ENCODE measurements at regions not wholly inside any gene's neighbourhood (a gene's known extent, or its start where the extent isn't known, plus 50 kb on each side); places are given as distances from the start of the nearest gene placed in this dataset.

- Mint-ChIP-seq H3K4me3 (ENCODE audit: unreplicated experiment) (no peak overlapping the region), H3K36me3 (ENCODE audit: unreplicated experiment) (no peaks in the 10 kb centered on the region), H3K4me1 (ENCODE audit: unreplicated experiment) (no peaks in the 10 kb centered on the region), H3K9me3 (ENCODE audit: unreplicated experiment) (no peaks in the 10 kb centered on the region), H3K27me3 (ENCODE audit: unreplicated experiment) (peaks cover 2% of the 10 kb centered on the region), H3K27ac (ENCODE audit: unreplicated experiment) (no peak overlapping the region)
- TF ChIP-seq, protein P1, sequence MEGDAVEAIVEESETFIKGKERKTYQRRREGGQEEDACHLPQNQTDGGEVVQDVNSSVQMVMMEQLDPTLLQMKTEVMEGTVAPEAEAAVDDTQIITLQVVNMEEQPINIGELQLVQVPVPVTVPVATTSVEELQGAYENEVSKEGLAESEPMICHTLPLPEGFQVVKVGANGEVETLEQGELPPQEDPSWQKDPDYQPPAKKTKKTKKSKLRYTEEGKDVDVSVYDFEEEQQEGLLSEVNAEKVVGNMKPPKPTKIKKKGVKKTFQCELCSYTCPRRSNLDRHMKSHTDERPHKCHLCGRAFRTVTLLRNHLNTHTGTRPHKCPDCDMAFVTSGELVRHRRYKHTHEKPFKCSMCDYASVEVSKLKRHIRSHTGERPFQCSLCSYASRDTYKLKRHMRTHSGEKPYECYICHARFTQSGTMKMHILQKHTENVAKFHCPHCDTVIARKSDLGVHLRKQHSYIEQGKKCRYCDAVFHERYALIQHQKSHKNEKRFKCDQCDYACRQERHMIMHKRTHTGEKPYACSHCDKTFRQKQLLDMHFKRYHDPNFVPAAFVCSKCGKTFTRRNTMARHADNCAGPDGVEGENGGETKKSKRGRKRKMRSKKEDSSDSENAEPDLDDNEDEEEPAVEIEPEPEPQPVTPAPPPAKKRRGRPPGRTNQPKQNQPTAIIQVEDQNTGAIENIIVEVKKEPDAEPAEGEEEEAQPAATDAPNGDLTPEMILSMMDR (IDR thresholded peaks at IDR 0.05), result no peak
- DNase-seq (ENCODE audit: extremely low spot score, unreplicated experiment), result no peak
These were observed 105.9 kb upstream of the AKAP13 start for GRCh38 chr15:85274315-85275050.

- Mint-ChIP-seq H3K27me3 (ENCODE audit: unreplicated experiment) (peaks cover 2% of the 10 kb centered on the region), H3K9me3 (ENCODE audit: unreplicated experiment) (no peaks in the 10 kb centered on the region), H3K4me3 (ENCODE audit: unreplicated experiment) (no peak overlapping the region), H3K36me3 (ENCODE audit: unreplicated experiment) (no peaks in the 10 kb centered on the region), H3K27ac (ENCODE audit: unreplicated experiment) (no peak overlapping the region), H3K4me1 (ENCODE audit: unreplicated experiment) (no peaks in the 10 kb centered on the region)
- TF ChIP-seq, protein P1 (IDR thresholded peaks at IDR 0.05), result no peak
- DNase-seq (ENCODE audit: extremely low spot score, unreplicated experiment), result no peak
These were observed 103.9 kb upstream of the AKAP13 start for GRCh38 chr15:85276508-85276907.

DNA sequence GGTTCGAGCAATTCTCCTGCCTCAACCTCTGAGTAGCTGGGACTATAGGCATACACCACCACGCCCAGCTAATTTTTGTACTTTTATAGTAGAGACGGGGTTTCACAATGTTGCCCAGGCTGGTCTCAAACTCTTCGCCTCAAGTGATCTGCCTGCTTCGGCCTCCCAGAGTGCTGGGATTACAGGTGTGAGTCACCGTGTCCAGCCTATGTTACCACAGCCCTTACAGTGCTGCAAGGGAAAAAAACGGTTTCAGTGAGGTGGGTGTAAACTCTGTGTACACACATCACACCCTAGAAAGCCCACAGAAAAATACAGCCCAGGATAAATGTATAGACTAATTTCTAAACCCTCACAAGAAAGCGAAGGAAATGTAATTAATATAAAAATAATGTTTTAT is 103.5 kb upstream of the AKAP13 start:
- H3K36me3 Mint-ChIP-seq (ENCODE audit: unreplicated experiment), result no peaks in the 10 kb centered on the region
- H3K4me1 Mint-ChIP-seq (ENCODE audit: unreplicated experiment), result no peaks in the 10 kb centered on the region
- DNase-seq (ENCODE audit: extremely low spot score, unreplicated experiment), result no peak
- H3K27me3 Mint-ChIP-seq (ENCODE audit: unreplicated experiment), result peaks cover 2% of the 10 kb centered on the region
- no peak overlapping the region for H3K4me3 Mint-ChIP-seq (ENCODE audit: unreplicated experiment)
- H3K27ac Mint-ChIP-seq (ENCODE audit: unreplicated experiment), result no peak overlapping the region
- TF ChIP-seq, protein P1 (IDR thresholded peaks at IDR 0.05), result no peak
- H3K9me3 Mint-ChIP-seq (ENCODE audit: unreplicated experiment), result no peaks in the 10 kb centered on the region

- no peak overlapping the region for H3K4me3 Mint-ChIP-seq (ENCODE audit: unreplicated experiment)
- peaks cover 2% of the 10 kb centered on the region for H3K4me1 Mint-ChIP-seq (ENCODE audit: unreplicated experiment)
- H3K9me3 Mint-ChIP-seq (ENCODE audit: unreplicated experiment), result no peaks in the 10 kb centered on the region
- no peak for DNase-seq (ENCODE audit: extremely low spot score, unreplicated experiment)
- no peaks in the 10 kb centered on the region for H3K36me3 Mint-ChIP-seq (ENCODE audit: unreplicated experiment)
- H3K27ac Mint-ChIP-seq (ENCODE audit: unreplicated experiment), result no peak overlapping the region
- TF ChIP-seq, protein P1 (IDR thresholded peaks at IDR 0.05), result no peak
- H3K27me3 Mint-ChIP-seq (ENCODE audit: unreplicated experiment), result no peaks in the 10 kb centered on the region
These were observed 102.5 kb upstream of the AKAP13 start for GRCh38 chr15:85277847-85278370.

DNA sequence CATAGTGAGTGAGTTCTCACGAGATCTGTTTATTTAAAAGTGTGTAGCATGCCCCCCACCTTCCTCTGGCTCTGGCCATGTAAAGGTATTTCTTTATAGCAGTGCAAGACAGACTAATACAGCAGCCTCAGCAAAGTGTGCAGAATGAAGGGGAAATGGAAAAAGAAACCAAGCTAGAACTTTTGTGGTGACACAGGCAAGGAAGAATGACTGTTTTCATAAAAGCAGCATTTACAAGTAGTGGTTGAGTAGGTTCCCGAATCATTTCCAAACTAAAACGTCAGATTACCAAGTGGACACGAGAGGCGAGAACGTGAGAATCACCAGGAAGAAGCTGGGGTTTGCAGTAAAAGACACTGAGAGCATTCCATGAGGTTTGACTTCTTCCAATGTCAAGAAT is 100.2 kb upstream of the AKAP13 start:
- H3K27ac Mint-ChIP-seq (ENCODE audit: unreplicated experiment), result no peak overlapping the region
- H3K9me3 Mint-ChIP-seq (ENCODE audit: unreplicated experiment), result no peaks in the 10 kb centered on the region
- peaks cover 3% of the 10 kb centered on the region for H3K27me3 Mint-ChIP-seq (ENCODE audit: unreplicated experiment)
- DNase-seq (ENCODE audit: extremely low spot score, unreplicated experiment), result no peak
- TF ChIP-seq, protein P1 (IDR thresholded peaks at IDR 0.05), result no peak
- no peak overlapping the region for H3K4me3 Mint-ChIP-seq (ENCODE audit: unreplicated experiment)
- no peaks in the 10 kb centered on the region for H3K36me3 Mint-ChIP-seq (ENCODE audit: unreplicated experiment)
- H3K4me1 Mint-ChIP-seq (ENCODE audit: unreplicated experiment), result peaks cover 2% of the 10 kb centered on the region

All from osteocyte (in vitro differentiated cells).